GM12878 (cell line): ENCODE measurements at regions not wholly inside any gene's neighbourhood (a gene's known extent, or its start where the extent isn't known, plus 50 kb on each side); places are given as distances from the start of the nearest gene placed in this dataset.

Experiments used
- ATAC-seq: fragments of 200-7000 bp; cut with Tn5 transposase; 3 replicates; pipeline ENCODE4 v1.9.1; 2020; ENCODE audit warnings: mild to moderate bottlenecking, moderate library complexity
- BruUV-seq: library from RNA; stranded (reverse); fragments of 400-500 nt; replicated peaks from 2 replicates; lab custom pipeline; 2021; lab: Mats Ljungman, UMichigan
- CTCF ChIA-PET: fragments of 300-600 bp; sonication (Branson Sonifier 250); formaldehyde crosslinking; extraction: SDS; loops from one replicate; lab custom pipeline; 2021; ENCODE audit warnings: inconsistent platforms; lab: Yijun Ruan, JAX
- POLR2A ChIA-PET: fragments of 350-600 bp; formaldehyde crosslinking; extraction: SDS; loops from one replicate; lab custom pipeline; 2021; ENCODE audit warnings: inconsistent platforms; lab: Charles Lee
- RAD21 ChIA-PET: fragments of 300-600 bp; sonication (Branson Sonifier 250); formaldehyde crosslinking; loops from one replicate; lab custom pipeline; 2023; ENCODE audit warnings: antibody characterized with exemption; ENCODE audit not compliant: unreplicated experiment; lab: Charles Lee
- SMC1A ChIA-PET: fragments of 300-600 bp; sonication (Branson Sonifier 250); formaldehyde crosslinking; loops from one replicate; lab custom pipeline; 2023; ENCODE audit not compliant: unreplicated experiment, uncharacterized antibody; lab: Charles Lee
- DNase-seq: peaks from one replicate; pipeline ENCODE4 v3.0.0-alpha.2; 2011; ENCODE audit warnings: low read depth, low spot score
- FAIRE-seq: peaks from 3 replicates; lab custom pipeline; 2011; peaks lifted over from hg19 to GRCh38; lab: Jason Lieb, UNC
- H2AFZ ChIP-seq: 2 replicates; pipeline ENCODE4 v1.6.0; 2011; ENCODE audit warnings: low read depth, low read length, control low read depth; ENCODE audit not compliant: control insufficient read depth
- H3K27ac ChIP-seq: 2 replicates; pipeline ENCODE4 v1.5.1; 2011; ENCODE audit warnings: control low read depth; ENCODE audit not compliant: control insufficient read depth, insufficient read depth
- H3K27me3 ChIP-seq, 2 experiments: replicated peaks in 1 of 2; 2 replicates each; pipeline versions ENCODE4 v1.6.0 to v1.6.1; 2011; ENCODE audit warnings: low read length in 1 of 2; ENCODE audit not compliant: control insufficient read depth in 2 of 2, insufficient read depth in 2 of 2
- H3K36me3 ChIP-seq, 2 experiments: 2 replicates each; pipeline ENCODE4 v1.5.1; 2011; ENCODE audit warnings: low read length in 1 of 2; ENCODE audit not compliant: control insufficient read depth in 2 of 2, insufficient read depth in 2 of 2
- H3K4me1 ChIP-seq: 2 replicates; pipeline ENCODE4 v1.6.1; 2011; ENCODE audit warnings: mild to moderate bottlenecking, low read length, moderate library complexity, mixed read lengths; ENCODE audit not compliant: control insufficient read depth, insufficient read depth
- H3K4me2 ChIP-seq: 2 replicates; pipeline ENCODE4 v1.6.0; 2011; ENCODE audit warnings: control low read depth; ENCODE audit not compliant: control insufficient read depth, insufficient read depth
- H3K4me3 ChIP-seq: fragments of 200-600 bp; sonication (generic); 2 replicates; pipeline ENCODE4 v1.5.1; 2016
- H3K79me2 ChIP-seq: 2 replicates; pipeline ENCODE4 v1.6.0; 2011; ENCODE audit warnings: low read length; ENCODE audit not compliant: control insufficient read depth, insufficient read depth
- H3K9ac ChIP-seq: 2 replicates; pipeline ENCODE4 v1.8.0; 2011; ENCODE audit warnings: low read length, control low read depth, mixed read lengths; ENCODE audit not compliant: control insufficient read depth, insufficient read depth
- H3K9me3 ChIP-seq: replicated peaks from 3 replicates; pipeline ENCODE4 v1.5.1; 2011; ENCODE audit warnings: mild to moderate bottlenecking, low read length; ENCODE audit not compliant: control insufficient read depth, insufficient read depth
- H4K20me1 ChIP-seq: 2 replicates; pipeline ENCODE4 v1.6.0; 2011; ENCODE audit not compliant: control insufficient read depth, insufficient read depth
- ATF3 ChIP-seq: IDR thresholded peaks from 2 replicates; pipeline ENCODE4 v1.6.1; 2011; ENCODE audit warnings: low read depth, mild to moderate bottlenecking, low read length, moderate library complexity, borderline replicate concordance; ENCODE audit errors: extremely low read depth
- BHLHE40 ChIP-seq, 2 experiments: fragments of 450-650 bp in 1 of 2; IDR thresholded peaks; 2 replicates each; pipeline ENCODE4 v1.6.1; 2011 to 2017; ENCODE audit warnings: low read depth in 2 of 2, borderline replicate concordance in 1 of 2, improper control_type of control experiment in 1 of 2, low read length in 1 of 2, mild to moderate bottlenecking in 1 of 2
- E2F8 ChIP-seq: fragments of 450-650 bp; IDR thresholded peaks from 2 replicates; pipeline ENCODE4 v1.6.1; 2018; ENCODE audit warnings: mild to moderate bottlenecking, low read depth, moderate library complexity; ENCODE audit not compliant: partially characterized antibody
- HSF1 ChIP-seq: fragments of 150-350 bp; IDR thresholded peaks from 2 replicates; pipeline ENCODE4 v1.6.1; 2014; ENCODE audit warnings: mild to moderate bottlenecking, low read depth, low read length
- NFXL1 ChIP-seq: fragments of 450-650 bp; IDR thresholded peaks from 2 replicates; pipeline ENCODE4 v1.6.1; 2017; ENCODE audit warnings: antibody characterized with exemption, mild to moderate bottlenecking, borderline replicate concordance
- NR2C1 ChIP-seq: fragments of 450-650 bp; IDR thresholded peaks from 2 replicates; pipeline ENCODE4 v1.6.1; 2017; ENCODE audit warnings: antibody characterized with exemption, mild to moderate bottlenecking, moderate library complexity
- NRF1 ChIP-seq: conservative IDR thresholded peaks from 2 replicates; pipeline ENCODE4 v1.6.1; 2011; ENCODE audit warnings: mild to moderate bottlenecking, low read depth, low read length, improper control_type of control experiment
- PKNOX1 ChIP-seq: fragments of 450-650 bp; IDR thresholded peaks from 2 replicates; pipeline ENCODE4 v1.6.1; 2016; ENCODE audit warnings: mild to moderate bottlenecking
- TARDBP ChIP-seq: IDR thresholded peaks from 2 replicates; pipeline ENCODE4 v1.6.1; 2016; ENCODE audit warnings: borderline replicate concordance
- YY1 ChIP-seq: IDR thresholded peaks from 2 replicates; pipeline ENCODE4 v1.6.1; 2011; ENCODE audit warnings: low read depth, mild to moderate bottlenecking, low read length
- ZBTB33 ChIP-seq: fragments of 450-650 bp; IDR thresholded peaks from 2 replicates; pipeline ENCODE4 v1.6.1; 2017; ENCODE audit warnings: mild to moderate bottlenecking
- ZNF687 ChIP-seq: fragments of 450-650 bp; IDR thresholded peaks from 2 replicates; pipeline ENCODE4 v1.6.1; 2017; ENCODE audit warnings: mild to moderate bottlenecking, moderate library complexity
- WGBS: methylation state at CpG from one replicate; pipeline ENCODE4 v1.1.6; 2016; ENCODE audit warnings: low lambda C conversion rate; ENCODE audit not compliant: insufficient replicate concordance, insufficient coverage; ENCODE audit errors: missing lambda C conversion rate; 5-methylcytosine and 5-hydroxymethylcytosine counted together
- in situ Hi-C: fragments of 300-500 bp; cut with MboI; formaldehyde crosslinking; loops from 9 replicates; pipeline ENCODE4 v1.14.3; 2018; ENCODE audit warnings: mixed read lengths
- intact Hi-C: fragments of 100-400 bp; cut with micrococcal nuclease; formaldehyde crosslinking; loops from one replicate; pipeline ENCODE4 v1.14.2; 2022; ENCODE audit not compliant: unreplicated experiment

GRCh38 chr10:33410860-33411234 is 76.4 kb upstream of the NRP1 start:
- Histone ChIP-seq H3K9ac (no peak overlapping the region), H3K4me1 (no peaks in the 10 kb centered on the region), H3K9me3 (no peaks in the 10 kb centered on the region), H4K20me1 (no peaks in the 10 kb centered on the region), H3K36me3 (no peaks in the 10 kb centered on the region), H2AFZ (no peak overlapping the region), H3K4me3 (no peak overlapping the region), H3K79me2 (no peaks in the 10 kb centered on the region), H3K4me2 (no peak overlapping the region), H3K27ac (no peak overlapping the region), H3K27me3 (no peaks in the 10 kb centered on the region)
- ChIA-PET CTCF (interaction anchor here (0.6 kb wide), 1 partner anchor 489 kb away, joined by 3 read pairs; no protein-coding TSS in a partner anchor), RAD21 (no interaction called here), SMC1A (interaction anchor here (0.6 kb wide), 1 partner anchor 1810 kb away, joined by 3 read pairs; no protein-coding TSS in a partner anchor), POLR2A (no interaction called here)
- intact Hi-C loops: no loop called here
- BruUV-seq: no TSS peak
- no peak for FAIRE-seq
- DNase-seq: no peak
- in situ Hi-C loops: no loop called here
- WGBS: 50% methylated on average over 4 of the region's 4 CpGs
- ATAC-seq: no peak
- TF ChIP-seq TARDBP: no peak
- TF ChIP-seq PKNOX1: no peak
- no peak for TF ChIP-seq NR2C1
- no peak for TF ChIP-seq HSF1
- TF ChIP-seq NRF1: no peak
- TF ChIP-seq YY1: no peak
- TF ChIP-seq ZBTB33: no peak
- TF ChIP-seq ATF3: no peak
- TF ChIP-seq NFXL1: no peak
- no peak for TF ChIP-seq E2F8
- no peak for TF ChIP-seq ZNF687
- TF ChIP-seq BHLHE40 (IDR thresholded peaks at IDR 0.05; ENCODE audit: borderline replicate concordance in 1 of 2, low read depth in 2 of 2, low read length in 1 of 2): no peak
